ENCODE measurements at regions not wholly inside any gene's neighbourhood (a gene's known extent, or its start where the extent isn't known, plus 50 kb on each side); places are given as distances from the start of the nearest gene placed in this dataset.
"Not testable (repeated sequence)": the region's sequence is repeated elsewhere in the genome, so short reads cannot be mapped to it uniquely, and the experiment has no call there.

GRCh38 chr1:227416156-227416830 is 98.0 kb upstream of the CDC42BPA start:
- DNase-seq (ENCODE audit: low spot score) = no peak

DNA sequence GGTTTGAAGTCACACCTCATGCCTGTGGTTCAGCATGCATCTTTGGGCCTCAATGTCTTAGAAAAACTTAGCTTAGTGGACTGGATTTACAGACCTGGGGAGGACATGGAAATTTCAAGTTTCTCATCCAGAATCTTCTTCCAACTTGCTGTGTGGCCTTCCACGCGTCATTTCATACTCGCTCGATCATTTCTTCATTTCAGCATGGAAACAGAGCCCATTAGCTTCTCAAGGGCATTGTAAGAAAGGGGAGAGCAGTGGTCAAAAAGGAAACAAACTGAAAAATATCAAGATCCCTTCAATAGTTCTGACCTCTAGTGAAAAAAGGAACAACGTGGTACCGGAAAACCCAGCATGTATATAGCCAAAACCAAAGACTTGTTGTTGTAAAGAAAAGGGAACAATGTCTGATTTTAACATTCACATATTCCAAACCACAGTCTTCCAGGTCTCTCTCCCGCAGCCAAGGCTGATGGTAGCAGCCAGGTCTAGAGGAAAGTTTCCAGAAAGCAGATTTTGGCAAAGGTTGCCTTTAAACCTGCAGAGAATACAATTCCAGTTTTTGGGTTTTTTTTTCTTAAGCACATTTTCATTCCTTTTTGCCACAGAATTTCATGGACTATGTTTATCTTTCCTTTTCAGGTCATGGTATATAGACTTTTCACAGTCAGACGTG is 97.0 kb upstream of the CDC42BPA start:
- no peak for DNase-seq (ENCODE audit: low spot score)

- DNase-seq (ENCODE audit: low spot score) = no peak
Observed at GRCh38 chr1:227411066-227411465, 92.8 kb upstream of the CDC42BPA start.

- DNase-seq (ENCODE audit: low spot score) = not testable (repeated sequence)
Observed at GRCh38 chr1:227406332-227406731, 88.0 kb upstream of the CDC42BPA start.

DNA sequence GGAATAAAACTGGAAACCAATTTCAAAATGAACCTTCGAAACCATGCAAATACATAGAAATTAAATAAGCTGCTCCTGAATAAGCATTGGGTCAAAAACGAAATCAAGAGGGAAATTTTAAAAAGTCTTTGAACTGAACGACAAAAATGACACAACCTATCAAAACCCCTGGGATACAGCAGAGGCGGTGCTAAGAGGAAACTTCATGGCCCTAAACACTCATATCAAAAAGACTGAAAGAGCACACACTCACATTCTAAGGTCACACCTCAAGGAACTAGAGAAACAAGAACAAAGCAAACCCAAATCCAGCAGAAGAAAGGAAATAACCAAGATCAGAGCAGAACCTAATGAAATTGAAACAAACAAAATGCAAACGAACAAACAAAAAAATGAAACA is 85.2 kb upstream of the CDC42BPA start:
- no peak for DNase-seq (ENCODE audit: low spot score)

DNA sequence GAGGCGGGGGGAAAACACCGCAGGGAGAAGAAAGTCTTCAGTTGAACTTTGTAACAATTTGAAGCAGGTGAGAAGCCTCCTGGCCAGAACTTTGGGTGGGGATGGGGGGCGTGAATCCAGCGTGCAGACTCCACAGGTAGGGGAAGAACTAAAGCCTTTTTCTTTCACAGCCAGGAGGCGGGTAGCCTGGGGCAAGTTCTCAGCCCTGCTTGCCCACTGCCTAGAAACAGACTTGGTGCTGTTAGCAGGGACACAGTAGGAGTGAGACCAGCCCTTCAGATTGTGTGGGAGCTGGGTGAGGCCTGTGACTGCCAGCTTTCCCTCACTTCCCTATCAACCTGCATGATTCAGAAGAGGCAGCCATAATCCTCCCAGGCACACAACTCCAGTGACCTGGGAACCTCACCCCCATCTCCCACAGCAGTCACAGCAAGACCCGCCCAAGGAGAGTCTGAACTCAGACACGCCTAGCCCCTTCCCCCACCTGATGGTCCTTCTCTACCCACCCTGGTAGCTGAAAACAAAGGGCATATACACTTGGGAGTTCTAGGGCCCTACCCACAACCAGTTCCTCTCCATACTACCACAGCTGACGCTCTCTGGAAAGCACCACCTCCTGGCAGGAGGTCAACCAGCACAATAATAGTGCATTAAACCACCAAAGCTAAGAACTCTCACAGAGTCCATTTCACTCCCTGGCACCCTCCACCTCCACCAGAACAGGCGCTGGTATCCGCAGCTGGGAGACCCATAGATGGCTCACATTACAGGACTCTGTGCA is 83.5 kb upstream of the CDC42BPA start:
- DNase-seq (ENCODE audit: low spot score) = no peak

GRCh38 chr1:227399152-227399730 is 80.9 kb upstream of the CDC42BPA start:
- no peak for DNase-seq (ENCODE audit: low spot score)

DNA sequence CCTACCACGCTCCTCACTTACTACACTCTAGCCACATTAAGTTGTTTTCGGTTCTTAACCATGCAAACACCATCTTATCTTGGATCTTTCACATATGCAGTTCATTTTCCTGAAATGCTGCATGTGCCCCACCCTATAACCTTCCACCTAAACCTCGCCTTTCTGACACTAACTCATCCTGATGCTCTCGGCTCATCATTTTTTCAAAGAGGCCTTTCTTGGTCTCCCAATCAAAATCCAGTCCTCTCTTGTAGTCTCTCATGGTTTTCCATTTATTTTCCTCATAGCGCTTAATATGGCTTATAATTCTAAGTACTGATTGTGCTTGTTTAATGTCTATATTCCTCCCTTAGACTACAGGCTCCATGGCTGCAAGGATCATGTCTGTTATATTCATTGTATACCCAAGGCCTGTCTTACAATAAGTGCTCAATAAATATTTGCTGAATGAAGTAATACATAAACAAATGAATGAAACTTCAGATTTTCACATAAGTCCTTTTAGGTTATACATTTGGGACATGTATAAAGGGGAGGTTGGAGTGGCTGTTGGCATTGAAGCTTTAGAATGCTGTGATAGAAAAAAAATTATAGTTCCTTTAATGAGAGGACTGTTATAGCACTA is 79.2 kb upstream of the CDC42BPA start:
- DNase-seq (ENCODE audit: low spot score) = no peak

DNA sequence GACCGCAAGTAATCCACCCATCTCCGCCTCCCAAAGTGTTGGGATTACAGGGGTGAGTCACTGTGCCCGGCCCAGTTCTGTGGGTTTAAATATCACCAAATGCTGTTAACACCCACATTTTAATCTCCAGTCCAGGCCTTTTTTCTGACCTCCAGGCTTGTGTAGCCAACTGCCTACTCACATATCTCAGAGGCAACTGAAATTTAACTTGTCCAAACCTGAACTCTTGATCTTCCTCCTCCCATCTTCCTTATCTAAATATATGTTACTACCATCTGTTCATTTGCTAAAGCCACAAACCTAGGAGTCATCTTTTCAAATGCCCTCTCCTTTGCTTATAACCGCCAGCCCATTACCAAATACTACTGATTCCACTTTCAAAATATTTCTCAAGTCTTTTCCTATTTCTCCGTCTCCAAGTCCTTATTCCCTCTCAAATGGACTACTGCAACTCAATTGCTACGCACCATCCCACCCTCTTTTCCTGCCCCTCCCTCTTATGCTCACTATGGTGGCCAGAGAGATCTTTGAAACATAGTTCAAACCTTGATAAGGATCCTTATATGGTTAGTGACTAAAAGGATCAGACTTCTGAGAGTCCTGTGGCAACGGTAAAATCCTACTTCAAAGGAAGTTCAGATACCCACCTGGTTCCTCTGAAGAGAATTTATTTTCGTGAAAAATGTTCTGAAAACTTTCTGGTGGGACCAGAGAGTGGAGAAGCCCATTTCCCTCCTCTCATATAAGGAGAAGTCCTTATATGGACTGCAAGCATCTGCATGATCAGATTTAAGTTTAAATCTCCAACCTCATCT is 78.5 kb upstream of the CDC42BPA start:
- DNase-seq (ENCODE audit: low spot score) = no peak

DNA sequence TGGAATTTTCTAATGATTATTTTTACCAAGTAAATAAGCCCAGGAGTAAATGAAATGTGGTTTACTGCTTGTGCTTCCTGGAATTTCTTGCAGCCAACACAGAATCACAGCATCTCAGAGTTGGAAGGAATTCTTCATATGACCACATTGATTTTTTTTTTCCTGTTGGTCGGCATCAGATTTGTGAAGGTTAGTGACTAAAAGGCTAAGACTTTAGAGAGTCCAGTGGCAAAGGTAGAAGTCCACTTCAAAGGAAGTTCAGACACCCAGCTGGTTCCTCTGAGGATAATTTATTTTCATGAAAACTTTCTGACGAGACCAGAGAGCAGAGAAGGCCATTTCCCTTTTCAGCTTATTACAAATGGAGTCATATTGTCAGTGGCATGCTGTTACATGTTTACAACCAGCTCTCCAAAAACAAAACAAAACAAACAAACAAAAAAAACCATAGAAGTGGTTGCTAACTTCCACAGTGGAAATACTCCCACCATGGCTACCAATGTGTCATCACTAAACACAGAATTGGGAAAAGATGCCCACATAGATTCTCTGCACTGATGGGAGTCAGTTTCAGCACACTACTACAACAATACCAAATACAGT is 77.2 kb upstream of the CDC42BPA start:
- no peak for DNase-seq (ENCODE audit: low spot score)

DNA sequence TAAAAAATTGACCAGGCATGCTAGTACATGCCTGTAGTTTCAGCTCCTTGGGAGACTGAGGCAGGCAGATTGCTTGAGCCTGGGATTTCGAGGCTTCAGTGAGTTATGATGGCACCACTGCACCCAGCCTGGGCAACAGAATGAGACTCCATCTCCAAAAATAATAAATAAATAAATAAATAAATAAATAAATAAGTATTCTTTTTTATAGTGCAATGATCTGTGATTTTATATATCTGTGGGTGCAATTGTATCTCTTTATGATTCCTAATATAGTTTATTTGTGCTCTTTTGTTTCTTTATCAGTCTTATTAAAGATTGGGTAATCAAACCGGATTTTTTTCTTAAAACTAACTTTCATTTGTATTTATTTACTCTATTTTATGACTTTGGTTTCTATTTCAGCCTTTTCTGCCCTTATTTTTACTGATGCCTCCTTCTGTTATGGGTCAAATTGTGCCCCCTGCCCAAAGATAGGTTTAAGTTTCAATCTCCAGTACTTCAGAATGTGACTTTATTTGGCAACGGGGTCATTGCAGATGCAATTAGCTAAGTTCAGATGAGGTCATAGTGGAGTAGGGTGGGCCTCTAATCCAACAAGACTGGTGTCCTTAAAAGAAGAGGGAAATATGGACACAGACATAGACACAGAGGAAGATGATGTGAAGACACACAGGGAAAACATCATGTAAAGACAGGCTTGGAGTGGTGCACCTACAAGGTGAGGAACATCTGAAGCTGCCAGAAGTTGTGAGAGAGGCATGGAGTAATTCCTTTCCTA is 74.9 kb upstream of the CDC42BPA start:
- no peak for DNase-seq (ENCODE audit: low spot score)

DNA sequence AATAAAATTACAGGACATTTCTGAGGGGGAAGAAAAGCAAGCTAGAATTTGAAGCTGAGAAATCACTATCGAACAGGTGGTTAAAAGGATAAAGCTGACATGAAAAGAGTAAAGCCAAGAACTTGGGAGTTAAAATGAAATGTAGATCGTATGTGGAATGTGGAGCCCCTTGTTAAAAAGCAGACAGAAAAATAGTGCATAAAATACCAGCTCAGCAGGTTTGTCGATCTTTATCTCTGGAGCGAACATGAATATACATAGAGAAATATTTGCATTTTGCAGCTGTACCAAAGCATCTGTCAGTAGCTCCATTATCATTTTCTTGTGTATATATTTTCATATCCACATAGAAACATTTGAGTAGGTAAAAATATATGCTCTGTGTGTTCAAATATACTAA is 73.6 kb upstream of the CDC42BPA start:
- DNase-seq (ENCODE audit: low spot score) = no peak

GRCh38 chr1:227391211-227391610 is 72.9 kb upstream of the CDC42BPA start:
- DNase-seq (ENCODE audit: low spot score) = no peak

GRCh38 chr1:227390525-227390924 is 72.2 kb upstream of the CDC42BPA start:
- DNase-seq (ENCODE audit: low spot score) = no peak

DNA sequence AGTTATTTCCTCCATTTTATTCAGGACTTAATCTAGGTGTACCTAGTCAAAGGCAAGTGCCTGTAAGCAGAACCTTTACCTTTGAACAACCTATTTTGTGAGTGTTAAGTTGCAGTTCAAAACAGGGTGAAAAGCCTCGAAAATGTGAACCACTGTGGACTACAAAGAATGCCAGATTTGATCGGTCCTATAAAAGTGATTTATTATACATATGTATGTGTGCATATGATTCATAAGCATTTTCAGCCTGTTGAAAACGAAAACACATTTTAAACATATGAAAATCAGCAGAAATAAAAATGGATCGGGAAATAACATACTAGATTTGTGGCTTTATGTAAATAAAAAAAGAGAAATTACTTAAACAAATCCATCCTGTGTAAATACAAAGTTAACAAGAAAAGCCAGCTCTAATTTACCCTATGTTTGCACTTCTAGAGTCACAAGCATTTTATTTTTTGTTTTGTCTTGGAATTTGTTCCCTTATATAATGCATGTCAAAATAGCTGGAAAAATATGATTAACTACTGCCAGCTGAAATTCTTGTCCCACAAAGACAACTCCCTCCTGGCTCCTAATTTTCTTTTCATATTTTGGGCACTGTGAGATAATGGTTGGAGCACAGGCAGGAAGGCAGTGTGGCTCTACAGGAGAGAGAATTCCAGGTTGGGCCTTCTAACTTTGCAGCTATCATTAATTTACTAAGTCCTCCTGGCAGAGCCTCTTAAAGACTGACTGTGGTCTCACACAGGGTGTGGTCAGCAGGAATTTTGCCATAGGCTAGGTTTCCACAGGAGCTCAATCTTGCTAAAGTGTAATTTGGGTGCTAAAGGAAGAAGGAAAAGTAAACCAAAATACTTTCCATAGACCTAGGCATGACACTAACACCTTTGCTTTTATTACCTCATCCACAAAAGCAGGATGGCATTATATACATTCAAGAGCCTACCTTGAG is 70.2 kb upstream of the CDC42BPA start:
- no peak for DNase-seq (ENCODE audit: low spot score)

GRCh38 chr1:227379555-227379892 is 61.2 kb upstream of the CDC42BPA start:
- no peak for DNase-seq (ENCODE audit: low spot score)

- no peak for DNase-seq (ENCODE audit: low spot score)
Observed at GRCh38 chr1:227378871-227379554, 60.7 kb upstream of the CDC42BPA start.

DNA sequence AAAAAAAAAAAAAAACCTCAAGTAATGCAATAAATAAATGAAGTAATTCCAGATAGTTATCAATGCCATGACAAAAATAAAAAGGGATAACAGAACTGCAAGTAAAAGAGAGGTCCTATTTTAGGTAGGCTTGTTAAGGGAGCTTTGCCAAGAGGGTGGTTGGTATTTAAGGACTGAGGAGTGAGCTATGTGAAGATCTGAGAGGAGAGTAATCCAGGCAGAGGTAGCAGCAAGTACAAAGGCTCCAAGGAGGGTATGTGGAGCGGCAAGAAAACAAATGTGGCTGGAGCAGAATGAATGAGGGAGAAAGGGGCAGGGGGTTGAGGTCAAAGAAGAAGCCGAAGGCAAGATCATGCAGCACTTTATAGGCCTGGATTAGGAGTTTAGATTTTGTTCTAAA is 59.9 kb upstream of the CDC42BPA start:
- DNase-seq (ENCODE audit: low spot score) = no peak

DNA sequence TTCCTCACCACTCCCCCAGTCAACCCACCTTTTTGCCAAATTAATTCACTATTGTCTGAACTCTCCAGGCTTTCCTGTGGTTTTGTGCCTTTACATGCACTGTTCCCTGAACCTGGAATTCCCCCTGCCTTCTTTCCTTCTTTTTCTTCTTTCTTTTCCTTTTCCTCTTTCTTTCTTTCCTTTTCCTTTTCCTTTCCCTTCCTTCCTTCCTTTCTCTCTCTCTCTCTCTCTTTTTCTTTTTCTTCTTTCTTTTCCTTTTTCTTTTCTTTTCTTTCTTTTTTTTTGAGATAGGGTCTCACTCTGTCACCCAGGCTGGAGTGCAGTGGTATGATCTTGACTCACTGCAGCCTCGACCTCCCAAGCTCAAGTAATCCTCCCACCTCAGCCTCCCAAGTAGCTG is 56.6 kb upstream of the CDC42BPA start:
- no peak for DNase-seq (ENCODE audit: low spot score)

Data from CD4-positive, alpha-beta T cell treated with Interleukin-15 for 4 hours (primary cell).